Activated T-helper 1 cell treated with anti-CD3 and anti-CD28 coated beads, Interleukin-12 subunit alpha, Interleukin-12 subunit beta, Interleukin-2, Interleukin-4 antibody, amounts not matched to agents 30 ng/mL and 10 ng/mL and 1 ng/mL, durations not matched to agents 14 hours and 24 hours and 36 hours (primary cell): ENCODE measurements at regions not wholly inside any gene's neighbourhood (a gene's known extent, or its start where the extent isn't known, plus 50 kb on each side); places are given as distances from the start of the nearest gene placed in this dataset.

Experiments used
- DNase-seq: peaks from one replicate; pipeline ENCODE4 v3.0.0; 2021; ENCODE audit warnings: low spot score
- H3K27ac Mint-ChIP-seq: one replicate; pipeline ENCODE4 v1.8.0; 2021; ENCODE audit warnings: mild to moderate bottlenecking, mixed read lengths
- H3K27me3 Mint-ChIP-seq: one replicate; pipeline ENCODE4 v1.8.0; 2022; ENCODE audit warnings: mild to moderate bottlenecking, moderate library complexity, mixed read lengths; ENCODE audit not compliant: insufficient read depth
- H3K36me3 Mint-ChIP-seq: one replicate; pipeline ENCODE4 v1.8.0; 2021; ENCODE audit warnings: low read depth, mixed read lengths
- H3K4me1 Mint-ChIP-seq: one replicate; pipeline ENCODE4 v1.8.0; 2021; ENCODE audit warnings: low read depth, mixed read lengths
- H3K4me3 Mint-ChIP-seq: one replicate; pipeline ENCODE4 v1.8.0; 2021; ENCODE audit warnings: mild to moderate bottlenecking, moderate library complexity, mixed read lengths
- H3K9me3 Mint-ChIP-seq: one replicate; pipeline ENCODE4 v1.8.0; 2021; ENCODE audit warnings: mixed read lengths
- intact Hi-C: fragments of 100-400 bp; cut with micrococcal nuclease; formaldehyde crosslinking; loops from one replicate; pipeline ENCODE4 v1.15.1; 2024

- H3K9me3 Mint-ChIP-seq, result no peaks in the 10 kb centered on the region
- H3K4me1 Mint-ChIP-seq, result peaks cover 17% of the 10 kb centered on the region
- H3K36me3 Mint-ChIP-seq, result no peaks in the 10 kb centered on the region
- intact Hi-C loops, result no loop called here
- no peak overlapping the region for H3K27ac Mint-ChIP-seq
- no peak overlapping the region for H3K4me3 Mint-ChIP-seq
- H3K27me3 Mint-ChIP-seq, result no peaks in the 10 kb centered on the region
- DNase-seq, result no peak
Observed at GRCh38 chr12:4203772-4204376, 69.7 kb upstream of the CCND2 start.

GRCh38 chr12:4202918-4203317 is 70.6 kb upstream of the CCND2 start:
- Mint-ChIP-seq H3K4me1 (peaks cover 22% of the 10 kb centered on the region), H3K27me3 (no peaks in the 10 kb centered on the region), H3K27ac (no peak overlapping the region), H3K36me3 (no peaks in the 10 kb centered on the region), H3K4me3 (no peak overlapping the region), H3K9me3 (no peaks in the 10 kb centered on the region)
- DNase-seq, result no peak
- intact Hi-C loops, result no loop called here

- Mint-ChIP-seq H3K36me3 (no peaks in the 10 kb centered on the region), H3K4me1 (peaks cover 25% of the 10 kb centered on the region), H3K9me3 (no peaks in the 10 kb centered on the region), H3K27me3 (no peaks in the 10 kb centered on the region), H3K4me3 (no peak overlapping the region), H3K27ac (no peak overlapping the region)
- DNase-seq, result no peak
- intact Hi-C loops, result no loop called here
Observed at GRCh38 chr12:4202487-4202886, 71.1 kb upstream of the CCND2 start.

- H3K27ac Mint-ChIP-seq, result no peak overlapping the region
- H3K4me3 Mint-ChIP-seq, result no peak overlapping the region
- no peaks in the 10 kb centered on the region for H3K9me3 Mint-ChIP-seq
- H3K27me3 Mint-ChIP-seq, result no peaks in the 10 kb centered on the region
- DNase-seq, result no peak
- intact Hi-C loops, result no loop called here
- H3K4me1 Mint-ChIP-seq, result peaks cover 25% of the 10 kb centered on the region
- no peaks in the 10 kb centered on the region for H3K36me3 Mint-ChIP-seq
Observed at GRCh38 chr12:4201333-4202100, 72.0 kb upstream of the CCND2 start.

GRCh38 chr12:4197922-4198763 is 75.4 kb upstream of the CCND2 start:
- intact Hi-C loops, result no loop called here
- no peaks in the 10 kb centered on the region for H3K36me3 Mint-ChIP-seq
- DNase-seq, result no peak
- no peaks in the 10 kb centered on the region for H3K27me3 Mint-ChIP-seq
- H3K4me1 Mint-ChIP-seq, result peaks cover 19% of the 10 kb centered on the region
- H3K9me3 Mint-ChIP-seq, result no peaks in the 10 kb centered on the region
- no peak overlapping the region for H3K4me3 Mint-ChIP-seq
- H3K27ac Mint-ChIP-seq, result no peak overlapping the region

GRCh38 chr12:4196805-4197420 is 76.6 kb upstream of the CCND2 start:
- no peaks in the 10 kb centered on the region for H3K9me3 Mint-ChIP-seq
- peaks cover 8% of the 10 kb centered on the region for H3K4me1 Mint-ChIP-seq

GRCh38 chr12:4194668-4195067 is 78.9 kb upstream of the CCND2 start:
- DNase-seq, result no peak
- Mint-ChIP-seq H3K27me3 (no peaks in the 10 kb centered on the region), H3K36me3 (no peaks in the 10 kb centered on the region), H3K9me3 (no peaks in the 10 kb centered on the region), H3K27ac (no peak overlapping the region), H3K4me3 (no peak overlapping the region), H3K4me1 (peaks cover 8% of the 10 kb centered on the region)
- intact Hi-C loops, result no loop called here

More at GRCh38 chr12:4196805-4197420, 76.6 kb upstream of the CCND2 start:
- intact Hi-C loops, result no loop called here
- no peak for DNase-seq
- no peaks in the 10 kb centered on the region for H3K36me3 Mint-ChIP-seq
- no peak overlapping the region for H3K27ac Mint-ChIP-seq
- no peak overlapping the region for H3K4me3 Mint-ChIP-seq
- no peaks in the 10 kb centered on the region for H3K27me3 Mint-ChIP-seq

- Mint-ChIP-seq H3K4me3 (no peak overlapping the region), H3K4me1 (peaks cover 8% of the 10 kb centered on the region), H3K9me3 (peaks cover 3% of the 10 kb centered on the region), H3K27ac (no peak overlapping the region), H3K27me3 (no peaks in the 10 kb centered on the region), H3K36me3 (no peaks in the 10 kb centered on the region)
- DNase-seq, result no peak
- intact Hi-C loops, result no loop called here
Observed at GRCh38 chr12:4193821-4194220, 79.7 kb upstream of the CCND2 start.

- H3K36me3 Mint-ChIP-seq, result no peaks in the 10 kb centered on the region
- H3K9me3 Mint-ChIP-seq, result peaks cover 3% of the 10 kb centered on the region
- H3K27ac Mint-ChIP-seq, result no peak overlapping the region
- DNase-seq, result no peak
- H3K4me1 Mint-ChIP-seq, result no peaks in the 10 kb centered on the region
- intact Hi-C loops, result no loop called here
- no peaks in the 10 kb centered on the region for H3K27me3 Mint-ChIP-seq
- H3K4me3 Mint-ChIP-seq, result no peak overlapping the region
Observed at GRCh38 chr12:4191642-4192041, 81.9 kb upstream of the CCND2 start.

- Mint-ChIP-seq H3K9me3 (peaks cover 3% of the 10 kb centered on the region), H3K4me3 (no peak overlapping the region), H3K4me1 (no peaks in the 10 kb centered on the region), H3K27ac (no peak overlapping the region), H3K27me3 (no peaks in the 10 kb centered on the region), H3K36me3 (no peaks in the 10 kb centered on the region)
- intact Hi-C loops, result no loop called here
- no peak for DNase-seq
Observed at GRCh38 chr12:4191149-4191548, 82.4 kb upstream of the CCND2 start.

- no peak overlapping the region for H3K4me3 Mint-ChIP-seq
- no peaks in the 10 kb centered on the region for H3K27me3 Mint-ChIP-seq
- DNase-seq, result no peak
- H3K36me3 Mint-ChIP-seq, result no peaks in the 10 kb centered on the region
- H3K9me3 Mint-ChIP-seq, result peaks cover 3% of the 10 kb centered on the region
- intact Hi-C loops, result no loop called here
- no peak overlapping the region for H3K27ac Mint-ChIP-seq
- H3K4me1 Mint-ChIP-seq, result no peaks in the 10 kb centered on the region
Observed at GRCh38 chr12:4190366-4191063, 83.0 kb upstream of the CCND2 start.

GRCh38 chr12:4189721-4190120 is 83.8 kb upstream of the CCND2 start:
- intact Hi-C loops, result no loop called here
- no peak for DNase-seq
- no peak overlapping the region for H3K4me3 Mint-ChIP-seq
- H3K4me1 Mint-ChIP-seq, result no peaks in the 10 kb centered on the region
- no peaks in the 10 kb centered on the region for H3K27me3 Mint-ChIP-seq
- no peak overlapping the region for H3K27ac Mint-ChIP-seq
- no peaks in the 10 kb centered on the region for H3K36me3 Mint-ChIP-seq
- H3K9me3 Mint-ChIP-seq, result peaks cover 3% of the 10 kb centered on the region
